ENCODE measurements at regions not wholly inside any gene's neighbourhood (a gene's known extent, or its start where the extent isn't known, plus 50 kb on each side); places are given as distances from the start of the nearest gene placed in this dataset.
"Not testable (repeated sequence)": the region's sequence is repeated elsewhere in the genome, so short reads cannot be mapped to it uniquely, and the experiment has no call there.

DNA sequence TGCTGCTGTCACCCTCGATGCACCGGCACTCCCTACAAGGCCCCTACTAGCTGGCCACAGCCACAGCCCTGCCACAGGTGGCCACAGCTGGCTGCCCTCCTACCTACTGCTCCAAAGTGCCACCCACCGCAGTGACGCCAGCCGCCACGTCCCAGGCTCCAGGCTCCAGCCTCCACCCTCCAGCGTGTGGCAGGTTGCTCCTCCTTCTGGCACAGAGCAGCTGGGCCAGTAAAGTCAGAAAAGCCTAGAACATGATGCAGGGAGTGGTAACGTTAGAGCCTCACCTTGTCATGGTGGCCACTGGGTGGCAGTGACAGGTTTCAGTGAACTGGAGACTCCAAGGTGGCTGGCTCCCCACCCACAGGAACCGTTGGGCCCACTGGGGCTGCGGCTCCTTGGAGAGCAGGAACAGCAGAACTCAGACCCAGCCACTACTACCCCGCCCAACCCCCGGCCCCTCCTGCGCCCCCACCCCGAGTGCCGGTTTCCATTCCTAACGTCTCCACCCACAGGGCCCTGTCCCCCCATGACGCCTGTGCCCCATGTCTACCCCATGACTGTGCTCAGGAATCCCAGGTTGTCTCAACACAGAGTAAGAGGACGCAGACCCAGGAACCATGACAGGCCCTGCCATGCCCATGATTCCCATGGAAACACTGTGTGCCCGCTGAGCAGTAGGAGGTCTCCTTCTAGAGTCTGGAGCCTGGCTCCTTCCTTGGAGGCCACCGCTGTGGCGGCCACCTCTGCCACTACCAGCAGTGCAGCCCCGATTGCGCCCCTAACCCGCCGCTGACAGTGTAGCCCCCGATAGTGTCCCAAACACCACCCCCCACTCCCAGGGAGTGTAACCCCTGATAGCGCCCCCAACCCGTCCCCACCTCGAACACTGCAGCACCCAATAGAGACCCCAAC is 52.3 kb upstream of the ZNF33B start:
- peak; percentile 62 for DNase-seq

DNA sequence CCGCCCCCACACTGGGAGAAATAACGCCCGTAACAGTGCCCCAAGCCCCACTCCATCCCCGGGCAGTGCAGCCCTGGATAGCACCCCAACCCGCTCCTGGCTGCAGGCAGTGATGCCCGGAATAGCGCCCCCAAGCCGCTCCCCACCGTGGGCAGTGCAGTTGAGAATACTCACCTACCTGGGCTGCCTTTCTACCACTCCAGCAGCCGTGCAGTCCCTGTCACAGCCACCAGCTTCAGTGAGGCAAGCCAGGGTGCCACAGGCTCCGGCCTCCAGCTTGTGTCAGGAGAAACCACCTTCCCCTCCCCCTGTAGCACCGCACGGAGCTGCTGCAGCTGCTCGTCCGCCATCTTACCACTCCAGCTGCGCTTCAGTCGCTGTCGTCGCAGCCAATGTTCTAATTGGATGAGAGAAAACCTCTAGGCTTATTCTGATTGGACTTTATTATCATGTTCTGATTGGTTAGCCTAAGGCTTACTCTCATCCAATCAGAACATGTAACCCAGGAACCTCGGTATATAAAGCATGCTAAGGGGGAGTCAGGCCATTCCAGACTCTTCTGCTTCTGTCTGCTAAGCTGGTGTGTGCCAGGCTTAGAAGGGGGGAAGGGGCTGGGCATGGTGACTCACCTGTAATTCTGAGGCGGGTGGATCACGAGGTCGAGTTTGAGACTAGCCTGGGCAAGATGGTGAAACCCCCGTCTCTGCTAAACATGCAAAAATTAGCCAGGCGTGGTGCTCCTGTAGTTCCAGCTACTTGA is 53.2 kb upstream of the ZNF33B start:
- DNase-seq, result peak; percentile 96

DNA sequence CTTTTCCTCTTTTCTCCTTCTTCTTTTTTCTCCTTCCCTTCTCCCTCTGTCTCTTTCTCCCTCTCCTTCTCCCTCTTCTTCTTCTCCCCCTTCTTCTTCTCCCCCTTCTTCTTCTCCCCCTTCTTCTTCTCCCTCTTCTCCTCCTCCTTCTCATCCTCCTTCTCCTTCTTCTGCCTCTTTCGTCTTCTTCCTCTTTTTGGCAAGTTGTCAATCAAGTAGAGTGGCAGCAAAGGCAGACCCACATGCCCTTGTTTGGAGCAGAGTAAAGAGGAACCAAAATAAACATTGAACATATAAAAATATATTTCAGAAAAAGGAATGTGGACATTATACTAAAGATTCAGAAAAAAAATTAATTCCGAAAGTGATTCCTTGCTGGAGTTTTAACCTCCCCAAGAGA is 59.6 kb upstream of the ZNF33B start:
- no peak for DNase-seq

DNA sequence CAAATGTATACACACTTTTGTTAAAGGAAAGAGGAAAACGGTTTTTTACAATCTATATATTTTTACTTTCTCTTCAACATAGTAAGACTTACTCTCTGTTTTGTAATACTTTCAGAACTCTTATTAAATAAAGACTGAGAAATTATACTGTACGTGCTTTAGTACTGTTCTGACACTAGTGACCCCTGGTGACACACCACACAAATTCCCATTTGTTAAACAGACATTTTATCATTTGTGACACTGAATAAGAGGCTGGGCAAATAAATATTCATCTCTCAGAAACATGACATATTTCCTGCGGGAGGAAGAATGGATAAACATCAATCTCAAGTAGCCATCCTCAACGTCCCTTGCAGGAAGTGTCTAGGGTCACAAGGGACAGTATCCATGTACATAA is 68.9 kb upstream of the ZNF33B start:
- no peak for DNase-seq

DNA sequence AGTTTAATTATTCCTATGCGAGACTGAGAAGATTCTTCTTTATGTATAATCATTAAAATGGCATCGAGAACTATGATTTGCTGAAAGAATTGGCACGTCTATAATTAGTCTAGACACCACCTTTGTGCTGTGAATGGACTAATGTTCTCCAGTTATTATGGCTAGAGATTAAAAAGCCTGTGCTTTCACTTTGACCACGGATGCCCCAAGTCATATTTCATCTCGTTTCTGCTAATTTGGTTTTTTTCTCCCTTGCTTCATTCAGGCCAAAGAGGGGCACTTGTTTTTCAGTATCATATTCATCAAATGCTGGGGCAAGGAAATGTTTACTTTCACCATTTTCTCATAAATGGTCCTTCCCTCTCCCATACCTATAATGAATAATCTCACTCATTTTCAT is 63.3 kb upstream of the BMS1 start:
- not testable (repeated sequence) for DNase-seq

DNA sequence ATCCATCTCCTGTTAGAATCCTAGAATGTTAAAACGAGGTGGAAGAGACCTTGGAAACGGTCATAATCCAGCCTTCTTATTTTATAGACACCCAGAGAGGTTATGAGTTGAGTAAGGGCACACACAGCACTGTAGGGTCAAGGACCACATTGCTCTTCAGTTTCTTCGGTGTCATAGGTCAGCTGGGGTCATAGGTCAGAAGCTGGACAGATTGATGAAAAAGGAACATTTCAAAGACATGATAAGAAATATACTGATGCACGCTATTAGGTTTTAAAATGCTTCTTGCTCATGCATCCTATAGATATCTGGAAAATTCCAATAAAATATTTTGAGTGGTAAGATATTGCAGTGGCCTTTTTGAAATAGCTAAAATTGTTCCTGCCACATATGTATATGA is 60.0 kb upstream of the BMS1 start:
- no peak for DNase-seq

DNA sequence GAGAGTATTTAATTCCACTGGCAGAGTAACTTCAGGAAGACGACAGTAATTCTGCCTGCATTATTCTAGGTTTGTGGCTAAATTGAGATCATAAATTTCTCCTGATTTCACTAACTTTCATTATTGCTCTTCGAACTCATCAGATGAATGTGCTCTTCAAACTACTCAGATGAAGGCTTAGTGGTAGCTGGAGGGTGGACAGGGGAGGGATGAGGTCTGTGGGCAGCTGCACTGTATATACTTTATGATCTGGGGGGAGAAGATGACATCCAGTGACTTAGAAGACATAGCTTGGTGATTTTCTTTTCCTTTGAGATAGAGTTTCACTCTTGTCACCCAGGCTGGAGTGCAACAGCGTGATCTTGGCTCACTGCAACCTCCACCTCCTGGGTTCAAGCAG is 59.0 kb upstream of the BMS1 start:
- not testable (repeated sequence) for DNase-seq

DNA sequence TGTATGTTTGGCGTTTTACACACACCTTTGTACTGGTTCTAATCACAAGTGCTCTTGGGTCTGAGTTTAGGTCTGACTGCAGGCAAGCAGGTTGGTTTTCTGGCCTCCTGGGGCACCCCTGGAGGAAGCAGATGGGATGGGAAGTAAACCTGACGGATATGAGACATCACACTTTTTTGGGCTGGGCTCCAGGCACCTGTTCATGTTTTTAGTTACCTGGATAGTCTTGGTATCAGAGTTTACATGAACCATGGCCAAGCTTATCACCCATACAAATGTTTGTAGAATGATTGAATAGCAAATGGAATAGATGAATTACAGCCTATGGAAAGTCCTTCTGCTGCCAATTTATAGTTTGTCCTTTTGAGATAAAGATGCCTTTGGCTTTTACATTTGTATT is 57.9 kb upstream of the BMS1 start:
- DNase-seq, result not testable (repeated sequence)

DNA sequence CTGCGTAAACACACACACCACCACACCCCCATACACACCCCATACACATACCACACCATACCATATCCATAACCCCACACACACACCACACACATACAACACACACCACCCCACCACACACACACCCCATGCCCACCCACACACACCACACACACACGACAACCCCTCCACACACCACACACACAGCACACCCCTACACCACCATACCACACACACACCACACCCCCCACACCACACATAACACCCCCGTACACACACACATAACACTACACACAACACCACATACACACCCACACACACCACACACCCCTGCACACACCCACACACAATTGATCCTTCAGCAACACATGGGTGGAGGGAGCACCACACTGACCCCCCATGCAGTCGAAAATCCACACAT is 50.3 kb upstream of the BMS1 start:
- DNase-seq, result no peak
